IMR-90 (cell line): ENCODE measurements at regions not wholly inside any gene's neighbourhood (a gene's known extent, or its start where the extent isn't known, plus 50 kb on each side); places are given as distances from the start of the nearest gene placed in this dataset.

Source experiments
- ATAC-seq: fragments of 200-7000 bp; cut with Tn5 transposase; 2 replicates; pipeline ENCODE4 v1.9.1; 2020; ENCODE audit warnings: low read depth, mild to moderate bottlenecking, moderate library complexity
- BruUV-seq: library from RNA; stranded (reverse); fragments of 400-500 nt; replicated peaks from 2 replicates; lab custom pipeline; 2021; lab: Mats Ljungman, UMichigan
- CTCF ChIA-PET: fragments of 300-600 bp; formaldehyde crosslinking; extraction: SDS; loops from one replicate; lab custom pipeline; 2021; ENCODE audit warnings: antibody characterized with exemption; lab: Yijun Ruan, JAX
- POLR2A ChIA-PET: fragments of 300-600 bp; sonication (Branson Sonifier 250); formaldehyde crosslinking; loops from one replicate; lab custom pipeline; 2022; ENCODE audit warnings: antibody characterized with exemption; ENCODE audit not compliant: unreplicated experiment; lab: Charles Lee
- DNase-seq: peaks from one replicate; pipeline ENCODE4 v3.0.0; 2013
- H2AFZ ChIP-seq: replicated peaks from 2 replicates; pipeline ENCODE3; 2013; ENCODE audit warnings: low read length, mild to moderate bottlenecking; ENCODE audit not compliant: poor library complexity
- H2AK5ac ChIP-seq: 2 replicates; pipeline ENCODE4 v1.6.1; 2013; ENCODE audit warnings: low read depth, low read length, inconsistent platforms
- H2AK9ac ChIP-seq: replicated peaks from 2 replicates; pipeline ENCODE3; 2013; ENCODE audit warnings: mild to moderate bottlenecking, low read depth, low read length, moderate library complexity; ENCODE audit not compliant: poor library complexity
- H2BK120ac ChIP-seq: 2 replicates; pipeline ENCODE4 v1.6.1; 2013; ENCODE audit warnings: low read depth, low read length, inconsistent platforms
- H2BK15ac ChIP-seq: 3 replicates; pipeline ENCODE4 v1.6.1; 2013; ENCODE audit warnings: low read depth, low read length, inconsistent platforms
- H2BK20ac ChIP-seq: 2 replicates; pipeline ENCODE4 v1.6.1; 2013; ENCODE audit warnings: low read depth, mild to moderate bottlenecking, inconsistent platforms, low read length, moderate library complexity
- H2BK5ac ChIP-seq: 2 replicates; pipeline ENCODE4 v1.6.1; 2013; ENCODE audit warnings: mild to moderate bottlenecking, low read depth, low read length, inconsistent platforms; ENCODE audit not compliant: poor library complexity, severe bottlenecking
- H3K14ac ChIP-seq: replicated peaks from 2 replicates; pipeline ENCODE4 v1.6.1; 2013; ENCODE audit warnings: low read depth, low read length, inconsistent platforms
- H3K18ac ChIP-seq: 2 replicates; pipeline ENCODE4 v1.6.1; 2013; ENCODE audit warnings: low read depth, low read length, control low read depth
- H3K23ac ChIP-seq: 2 replicates; pipeline ENCODE4 v1.6.1; 2013; ENCODE audit warnings: low read depth, low read length, inconsistent platforms
- H3K27ac ChIP-seq: 2 replicates; pipeline ENCODE4 v1.5.1; 2013; ENCODE audit warnings: mild to moderate bottlenecking, control low read depth, low read length; ENCODE audit not compliant: insufficient read depth
- H3K27me3 ChIP-seq: 2 replicates; pipeline ENCODE4 v1.6.1; 2013; ENCODE audit warnings: low read length; ENCODE audit not compliant: control insufficient read depth, insufficient read depth
- H3K36me3 ChIP-seq: 2 replicates; pipeline ENCODE4 v1.6.1; 2013; ENCODE audit warnings: low read length, mixed read lengths; ENCODE audit not compliant: control insufficient read depth, insufficient read depth
- H3K4ac ChIP-seq: 2 replicates; pipeline ENCODE4 v1.6.1; 2013; ENCODE audit warnings: low read depth, low read length, inconsistent platforms
- H3K4me1 ChIP-seq: 2 replicates; pipeline ENCODE4 v1.6.1; 2013; ENCODE audit warnings: low read length, mixed read lengths; ENCODE audit not compliant: control insufficient read depth, insufficient read depth
- H3K4me2 ChIP-seq: 2 replicates; pipeline ENCODE4 v1.6.1; 2013; ENCODE audit warnings: low read depth, mild to moderate bottlenecking, control low read depth, low read length, moderate library complexity
- H3K4me3 ChIP-seq: 2 replicates; pipeline ENCODE4 v1.5.1; 2013; ENCODE audit warnings: low read depth, mild to moderate bottlenecking, control low read depth, low read length, moderate library complexity; ENCODE audit not compliant: insufficient read depth
- H3K56ac ChIP-seq: 2 replicates; pipeline ENCODE4 v1.6.1; 2013; ENCODE audit warnings: low read length, inconsistent platforms; ENCODE audit not compliant: insufficient read depth; ENCODE audit errors: extremely low read depth
- H3K79me1 ChIP-seq, 2 experiments: 2 replicates each; pipeline ENCODE4 v1.6.1; 2013; ENCODE audit warnings: low read length in 2 of 2, inconsistent platforms in 1 of 2, low read depth in 1 of 2
- H3K9ac ChIP-seq: 2 replicates; pipeline ENCODE4 v1.6.1; 2013; ENCODE audit warnings: low read depth, low read length, control low read depth
- H3K9me1 ChIP-seq: 2 replicates; pipeline ENCODE4 v1.6.1; 2013; ENCODE audit warnings: low read length, inconsistent platforms; ENCODE audit not compliant: insufficient read depth
- H3K9me3 ChIP-seq: 2 replicates; pipeline ENCODE4 v1.6.1; 2013; ENCODE audit warnings: low read length; ENCODE audit not compliant: control insufficient read depth, insufficient read depth
- H4K20me1 ChIP-seq: 2 replicates; pipeline ENCODE4 v1.6.1; 2013; ENCODE audit warnings: low read length, inconsistent platforms; ENCODE audit not compliant: insufficient read depth
- H4K5ac ChIP-seq: 2 replicates; pipeline ENCODE4 v1.6.1; 2013; ENCODE audit warnings: mild to moderate bottlenecking, low read depth, low read length, control low read depth
- H4K8ac ChIP-seq, 2 experiments: 2 replicates each; pipeline ENCODE4 v1.6.1; 2013; ENCODE audit warnings: low read depth in 2 of 2, low read length in 2 of 2, control low read depth in 1 of 2, inconsistent platforms in 1 of 2
- H4K91ac ChIP-seq: 2 replicates; pipeline ENCODE4 v1.6.1; 2013; ENCODE audit warnings: low read depth, low read length, inconsistent platforms; ENCODE audit not compliant: insufficient read depth
- BHLHE40 ChIP-seq: fragments of 150-350 bp; IDR thresholded peaks from 2 replicates; pipeline ENCODE4 v1.6.1; 2016; ENCODE audit warnings: mild to moderate bottlenecking, low read depth, low read length
- CEBPB ChIP-seq: IDR thresholded peaks from 2 replicates; pipeline ENCODE4 v1.6.1; 2012; ENCODE audit warnings: low read depth, low read length, improper control_type of control experiment
- CHD1 ChIP-seq: IDR thresholded peaks from 2 replicates; pipeline ENCODE4 v1.6.1; 2012; ENCODE audit warnings: low read depth, low read length, improper control_type of control experiment
- CTCF ChIP-seq: conservative IDR thresholded peaks from 2 replicates; pipeline ENCODE4 v1.5.1; 2012; ENCODE audit warnings: mild to moderate bottlenecking, low read depth, low read length, improper control_type of control experiment
- ELK1 ChIP-seq: fragments of 150-350 bp; IDR thresholded peaks from 2 replicates; pipeline ENCODE4 v1.6.1; 2016; ENCODE audit warnings: low read depth, mild to moderate bottlenecking, low read length, moderate library complexity, borderline replicate concordance
- FOS ChIP-seq: fragments of 150-350 bp; IDR thresholded peaks from 2 replicates; pipeline ENCODE4 v1.6.1; 2016; ENCODE audit warnings: low read depth, low read length
- MAFK ChIP-seq: IDR thresholded peaks from 2 replicates; pipeline ENCODE4 v1.6.1; 2012; ENCODE audit warnings: low read depth, low read length, improper control_type of control experiment
- MAZ ChIP-seq: IDR thresholded peaks from 2 replicates; pipeline ENCODE4 v1.6.1; 2012; ENCODE audit warnings: low read depth, mild to moderate bottlenecking, low read length, improper control_type of control experiment, moderate library complexity, borderline replicate concordance
- NFE2L2 ChIP-seq: fragments of 150-350 bp; IDR thresholded peaks from 2 replicates; pipeline ENCODE4 v1.6.1; 2016; ENCODE audit warnings: low read depth, mild to moderate bottlenecking, low read length
- POLR2A ChIP-seq: IDR thresholded peaks from 2 replicates; pipeline ENCODE4 v1.6.1; 2012; ENCODE audit warnings: mild to moderate bottlenecking, low read depth, low read length
- RAD21 ChIP-seq: IDR thresholded peaks from 2 replicates; pipeline ENCODE4 v1.6.1; 2012; ENCODE audit warnings: low read length, improper control_type of control experiment
- RCOR1 ChIP-seq: IDR thresholded peaks from 2 replicates; pipeline ENCODE4 v1.6.1; 2012; ENCODE audit warnings: mild to moderate bottlenecking, low read length, improper control_type of control experiment; ENCODE audit not compliant: insufficient replicate concordance
- SMC3 ChIP-seq: fragments of 150-350 bp; IDR thresholded peaks from 2 replicates; pipeline ENCODE4 v1.6.1; 2016; ENCODE audit warnings: low read depth, mild to moderate bottlenecking, antibody characterized with exemption, low read length, moderate library complexity
- WGBS, 2 experiments: methylation state at CpG; one replicate each; pipeline versions ENCODE4 v1.1.5 to v1.1.7; 2013; ENCODE audit warnings: missing lambda C conversion rate in 2 of 2; ENCODE audit not compliant: insufficient read length in 1 of 2; ENCODE audit errors: extremely low coverage in 2 of 2; 5-methylcytosine and 5-hydroxymethylcytosine counted together
- dilution Hi-C: fragments of 300-500 bp; cut with HindIII; formaldehyde crosslinking; loops from one replicate; pipeline ENCODE4 v1.14.3; 2018; ENCODE audit warnings: low sequenced_read_pairs; ENCODE audit not compliant: unreplicated experiment
- in situ Hi-C: fragments of 300-500 bp; cut with MboI; formaldehyde crosslinking; loops from 3 replicates; pipeline ENCODE4 v1.14.3; 2019; ENCODE audit warnings: low sequenced_read_pairs, inconsistent platforms, mixed read lengths
- intact Hi-C: fragments of 100-400 bp; cut with micrococcal nuclease; formaldehyde crosslinking; loops from 2 replicates; pipeline ENCODE4 v1.10.0; 2022
- TF ChIP-seq, protein P1 (sequence below): fragments of 150-350 bp; IDR thresholded peaks from 2 replicates; pipeline ENCODE4 v1.6.1; 2017; ENCODE audit warnings: mild to moderate bottlenecking, antibody characterized with exemption, low read length, low read depth

DNA sequence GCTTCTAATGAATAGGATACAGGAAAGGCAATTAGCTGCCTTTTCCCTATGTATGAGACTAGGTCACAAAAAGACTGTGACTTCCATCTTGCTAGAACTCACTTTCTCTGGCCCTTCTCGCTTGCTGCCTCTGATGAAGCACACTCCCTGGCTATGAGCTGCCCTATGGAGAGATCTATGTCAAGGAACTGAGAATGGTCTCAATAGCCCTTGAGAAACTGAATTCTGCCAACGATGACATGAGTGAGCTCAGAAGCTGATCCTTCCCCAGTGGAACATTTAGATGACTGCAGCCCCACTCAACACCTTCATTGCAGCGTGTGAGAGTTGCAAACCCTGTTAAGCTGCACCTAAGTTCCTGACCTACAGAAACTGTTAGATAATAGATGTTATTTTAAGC is 309.8 kb downstream of the COG6 start:
- Histone ChIP-seq H2BK120ac (no peak overlapping the region), H3K18ac (no peak overlapping the region), H3K4me3 (no peak overlapping the region), H3K14ac (no peak overlapping the region), H3K36me3 (no peaks in the 10 kb centered on the region), H2AFZ (no peak overlapping the region), H3K4ac (no peak overlapping the region), H2BK20ac (no peak overlapping the region), H3K9ac (no peak overlapping the region), H2BK15ac (no peak overlapping the region), H2AK5ac (no peak overlapping the region), H3K4me2 (no peak overlapping the region), H4K8ac (no peak overlapping the region), H4K91ac (no peak overlapping the region), H2BK5ac (no peak overlapping the region), H3K9me1 (no peaks in the 10 kb centered on the region), H4K5ac (no peak overlapping the region), H4K20me1 (no peaks in the 10 kb centered on the region), H3K56ac (no peak overlapping the region), H3K27me3 (no peaks in the 10 kb centered on the region), H2AK9ac (no peak overlapping the region), H3K79me1 (no peaks in the 10 kb centered on the region), H3K27ac (no peak overlapping the region), H3K23ac (no peak overlapping the region), H3K4me1 (no peaks in the 10 kb centered on the region), H3K9me3 (no peaks in the 10 kb centered on the region)
- no peak for ATAC-seq
- dilution Hi-C loops: no loop called here
- BruUV-seq: no TSS peak
- intact Hi-C loops: no loop called here
- ChIA-PET POLR2A (no interaction called here), CTCF (no interaction called here)
- in situ Hi-C loops: no loop called here
- TF ChIP-seq CEBPB (no peak), RCOR1 (no peak), POLR2A (no peak), FOS (no peak), ELK1 (no peak), BHLHE40 (no peak), MAZ (no peak), NFE2L2 (no peak), CTCF (no peak), SMC3 (no peak), RAD21 (no peak), CHD1 (no peak), MAFK (no peak)
- TF ChIP-seq, protein P1, sequence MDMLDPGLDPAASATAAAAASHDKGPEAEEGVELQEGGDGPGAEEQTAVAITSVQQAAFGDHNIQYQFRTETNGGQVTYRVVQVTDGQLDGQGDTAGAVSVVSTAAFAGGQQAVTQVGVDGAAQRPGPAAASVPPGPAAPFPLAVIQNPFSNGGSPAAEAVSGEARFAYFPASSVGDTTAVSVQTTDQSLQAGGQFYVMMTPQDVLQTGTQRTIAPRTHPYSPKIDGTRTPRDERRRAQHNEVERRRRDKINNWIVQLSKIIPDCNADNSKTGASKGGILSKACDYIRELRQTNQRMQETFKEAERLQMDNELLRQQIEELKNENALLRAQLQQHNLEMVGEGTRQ: no peak
- no peak for DNase-seq
- whole genome bisulfite sequencing, 2 experiments: no CpG with 5 or more reads among the region's 3 CpGs
